ENCODE measurements at regions not wholly inside any gene's neighbourhood (a gene's known extent, or its start where the extent isn't known, plus 50 kb on each side); places are given as distances from the start of the nearest gene placed in this dataset.

DNA sequence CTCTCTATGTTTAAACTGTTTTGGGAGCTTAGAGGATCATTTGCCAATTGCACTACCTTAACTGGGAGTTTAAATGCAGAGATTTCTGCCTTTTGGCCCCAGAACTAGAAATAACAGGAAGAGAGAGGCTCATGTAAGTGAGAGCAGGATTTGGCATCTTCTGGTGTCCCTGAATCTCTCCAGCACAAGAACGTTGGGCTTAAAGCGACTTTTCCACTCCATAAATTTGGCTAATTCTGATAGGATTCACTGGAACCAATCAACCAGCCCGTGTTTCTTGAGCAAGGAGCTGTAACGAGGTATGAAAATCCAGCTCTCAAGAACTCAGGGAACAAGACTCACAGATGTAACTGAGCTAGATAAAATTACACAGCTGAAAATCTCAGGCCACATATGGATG lies 181.0 kb downstream of the C1D start:
- Histone ChIP-seq H3K4me3 (no peak overlapping the region), H3K9me3 (no peaks in the 10 kb centered on the region), H3K4me1 (no peaks in the 10 kb centered on the region), H3K36me3 (no peaks in the 10 kb centered on the region), H3K27ac (no peak overlapping the region), H3K27me3 (peaks cover 0 to 4% (median 0%) of the 10 kb centered on the region in 7 donors)
- TF ChIP-seq, protein P1, sequence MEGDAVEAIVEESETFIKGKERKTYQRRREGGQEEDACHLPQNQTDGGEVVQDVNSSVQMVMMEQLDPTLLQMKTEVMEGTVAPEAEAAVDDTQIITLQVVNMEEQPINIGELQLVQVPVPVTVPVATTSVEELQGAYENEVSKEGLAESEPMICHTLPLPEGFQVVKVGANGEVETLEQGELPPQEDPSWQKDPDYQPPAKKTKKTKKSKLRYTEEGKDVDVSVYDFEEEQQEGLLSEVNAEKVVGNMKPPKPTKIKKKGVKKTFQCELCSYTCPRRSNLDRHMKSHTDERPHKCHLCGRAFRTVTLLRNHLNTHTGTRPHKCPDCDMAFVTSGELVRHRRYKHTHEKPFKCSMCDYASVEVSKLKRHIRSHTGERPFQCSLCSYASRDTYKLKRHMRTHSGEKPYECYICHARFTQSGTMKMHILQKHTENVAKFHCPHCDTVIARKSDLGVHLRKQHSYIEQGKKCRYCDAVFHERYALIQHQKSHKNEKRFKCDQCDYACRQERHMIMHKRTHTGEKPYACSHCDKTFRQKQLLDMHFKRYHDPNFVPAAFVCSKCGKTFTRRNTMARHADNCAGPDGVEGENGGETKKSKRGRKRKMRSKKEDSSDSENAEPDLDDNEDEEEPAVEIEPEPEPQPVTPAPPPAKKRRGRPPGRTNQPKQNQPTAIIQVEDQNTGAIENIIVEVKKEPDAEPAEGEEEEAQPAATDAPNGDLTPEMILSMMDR (IDR thresholded peaks at IDR 0.05), result no peak
- ATAC-seq, result no peak
- DNase-seq, result no peak
- WGBS, 2 donors, result 54 to 57% methylated on average over 4 of the region's 4 CpGs
- intact Hi-C loops (cut with DNase I), result no loop called here

DNA sequence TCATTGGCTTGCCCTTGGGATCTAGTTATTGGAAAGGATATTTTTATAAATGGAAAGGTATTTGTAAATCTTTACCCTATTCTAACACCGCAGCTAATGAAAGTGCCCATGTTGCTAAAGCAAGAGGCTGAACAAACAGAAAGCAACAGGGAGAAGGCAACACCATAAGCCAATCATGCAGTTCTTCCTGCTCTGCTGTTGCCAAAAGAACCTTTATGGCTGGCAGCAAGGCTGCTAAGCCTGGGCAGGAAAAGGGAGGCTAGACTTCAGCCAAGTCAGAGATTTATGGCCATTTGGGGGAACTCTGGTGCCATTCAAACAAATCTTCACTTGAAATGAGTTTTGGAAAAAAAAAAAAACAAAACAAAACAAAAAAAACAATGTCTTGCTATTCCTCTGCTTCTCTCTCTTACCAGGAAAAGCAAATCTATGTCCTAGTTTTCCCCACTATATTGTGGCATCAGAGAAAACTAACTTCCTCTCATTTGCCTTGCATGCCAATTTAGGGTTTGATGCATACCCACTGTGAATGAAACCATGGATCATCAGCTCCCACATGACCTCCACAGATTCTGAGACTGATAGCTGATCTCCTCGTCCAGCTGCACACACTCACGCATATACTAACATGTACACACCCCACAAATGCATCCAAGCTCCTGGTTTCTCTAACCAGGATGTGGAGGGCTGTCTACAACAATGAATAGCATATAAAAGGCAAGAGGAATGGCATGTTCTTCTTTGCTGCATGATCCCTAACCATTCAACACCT lies 179.3 kb downstream of the C1D start:
- no peak for ATAC-seq
- TF ChIP-seq, protein P1 (IDR thresholded peaks at IDR 0.05), result no peak
- H3K4me1 ChIP-seq, result no peaks in the 10 kb centered on the region

DNA sequence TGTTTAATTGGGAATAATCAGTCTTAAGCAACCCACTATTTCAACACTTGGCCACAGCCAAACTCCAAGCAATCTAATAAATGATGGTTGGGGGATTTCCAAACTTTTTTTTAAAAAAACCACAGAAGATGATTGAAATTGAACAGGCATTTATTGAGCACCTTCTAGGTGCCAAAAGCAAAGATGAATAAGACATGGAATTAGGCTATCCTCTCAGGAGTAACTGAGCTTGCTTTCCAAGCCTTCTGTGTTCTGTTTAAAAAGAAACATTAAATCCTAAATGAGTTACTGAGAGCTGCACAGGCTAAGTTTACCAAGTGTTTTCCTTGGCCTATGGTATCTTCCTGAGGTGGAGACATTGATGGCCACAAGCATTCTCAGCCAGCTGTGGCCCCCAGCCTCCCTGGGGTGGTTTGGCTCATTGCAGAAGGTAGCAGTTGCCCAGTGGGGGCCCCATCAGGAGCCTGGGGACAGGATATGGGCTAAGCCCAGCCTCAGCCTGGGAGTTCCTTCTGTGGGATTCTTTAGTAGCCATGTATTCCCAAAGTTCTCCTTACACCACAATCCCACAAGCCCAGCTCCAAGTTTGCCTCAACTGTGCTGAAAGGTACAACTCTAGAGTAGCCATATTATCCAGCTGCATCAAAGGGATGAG lies 174.3 kb downstream of the C1D start:
- TF ChIP-seq, protein P1 (IDR thresholded peaks at IDR 0.05), result no peak
- ATAC-seq, result no peak
- no peaks in the 10 kb centered on the region for H3K9me3 ChIP-seq
- H3K36me3 ChIP-seq, result no peaks in the 10 kb centered on the region
- no peak overlapping the region for H3K4me3 ChIP-seq
- no peaks in the 10 kb centered on the region for H3K27me3 ChIP-seq
- intact Hi-C loops (cut with DNase I), result no loop called here
- H3K27ac ChIP-seq, result no peak overlapping the region
- H3K4me1 ChIP-seq, result peaks cover 0 to 9% (median 0%) of the 10 kb centered on the region in 9 donors
- no peak for DNase-seq

More for the DNA sequence above, 179.3 kb downstream of the C1D start:
- no peaks in the 10 kb centered on the region for H3K36me3 ChIP-seq
- no peaks in the 10 kb centered on the region for H3K9me3 ChIP-seq
- peaks cover 0 to 4% (median 0%) of the 10 kb centered on the region in 7 donors for H3K27me3 ChIP-seq
- no peak overlapping the region for H3K4me3 ChIP-seq
- intact Hi-C loops (cut with DNase I), result no loop called here
- H3K27ac ChIP-seq, result no peak overlapping the region
- DNase-seq, result no peak
- 74 to 79% methylated on average over 3 of the region's 3 CpGs for WGBS, 2 donors

DNA sequence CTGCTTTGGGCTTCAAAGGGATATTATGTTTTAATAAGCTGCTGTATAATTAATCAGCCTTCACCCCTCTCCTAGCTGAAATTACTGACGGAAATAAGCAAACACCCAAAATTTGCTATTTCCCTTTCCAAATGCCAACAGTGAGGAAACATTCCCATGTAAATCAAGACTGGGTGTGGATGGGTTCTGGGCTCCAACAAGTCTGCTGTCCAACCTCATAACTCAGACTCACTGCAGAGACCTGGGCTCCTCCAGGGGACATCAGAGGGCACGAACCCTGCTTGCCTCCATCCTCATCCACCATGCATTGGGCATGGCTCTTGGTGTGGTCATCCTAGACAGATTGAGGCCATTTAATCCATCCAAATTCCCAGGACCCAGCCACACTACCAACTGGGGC lies 173.7 kb downstream of the C1D start:
- TF ChIP-seq, protein P1 (IDR thresholded peaks at IDR 0.05), result no peak
- no peaks in the 10 kb centered on the region for H3K27me3 ChIP-seq
- no peak overlapping the region for H3K4me3 ChIP-seq
- no peak overlapping the region for H3K27ac ChIP-seq
- no peaks in the 10 kb centered on the region for H3K36me3 ChIP-seq
- DNase-seq (no peak), ATAC-seq (no peak)
- H3K4me1 ChIP-seq, result peaks cover 0 to 9% (median 0%) of the 10 kb centered on the region in 9 donors
- intact Hi-C loops (cut with DNase I), result no loop called here
- WGBS, 2 donors, result 89 to 92% methylated on average over 2 of the region's 2 CpGs
- H3K9me3 ChIP-seq, result no peaks in the 10 kb centered on the region

Data from heart right ventricle (tissue), 16 donors.